SH-SY5Y (cell line): ENCODE measurements at regions not wholly inside any gene's neighbourhood (a gene's known extent, or its start where the extent isn't known, plus 50 kb on each side); places are given as distances from the start of the nearest gene placed in this dataset.

Source experiments
- GATA2 ChIP-seq: IDR thresholded peaks from 2 replicates; pipeline ENCODE4 v1.6.1; 2011; ENCODE audit warnings: mild to moderate bottlenecking, low read depth, low read length
- GATA3 ChIP-seq: IDR thresholded peaks from 2 replicates; pipeline ENCODE4 v1.6.1; 2011; ENCODE audit warnings: low read depth, mild to moderate bottlenecking, low read length, moderate library complexity

DNA sequence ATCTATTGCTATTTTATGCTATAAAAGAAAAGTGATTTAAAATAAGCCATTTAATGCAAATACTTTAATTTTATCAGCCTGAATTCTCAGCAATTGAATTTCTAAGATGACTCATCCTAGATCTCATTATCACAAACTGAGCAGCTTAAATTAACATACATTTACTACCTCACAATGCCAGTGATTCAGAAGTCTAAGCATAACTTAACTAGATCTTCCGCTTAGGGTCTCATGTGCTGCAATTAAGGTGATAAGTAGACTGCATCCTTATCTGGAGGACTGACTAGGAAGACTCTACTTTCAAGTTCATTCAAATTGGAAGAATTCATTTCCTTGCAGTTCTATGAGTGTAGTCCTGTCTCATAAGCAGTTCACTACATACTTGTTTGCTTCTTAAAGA is 286.6 kb downstream of the COL11A1 start:
- TF ChIP-seq GATA2, result no peak
- TF ChIP-seq GATA3, result no peak
